ENCODE measurements at regions not wholly inside any gene's neighbourhood (a gene's known extent, or its start where the extent isn't known, plus 50 kb on each side); places are given as distances from the start of the nearest gene placed in this dataset.
A peak's percentile ranks its signal among the peaks of the same experiment; 100 is the strongest.

- Histone ChIP-seq H3K4me3 (no peak overlapping the region), H3K9me3 (peaks cover 0 to 8% of the 10 kb centered on the region in 2 donors), H3K27ac (no peak overlapping the region), H3K36me3 (no peaks in the 10 kb centered on the region), H3K4me1 (no peaks in the 10 kb centered on the region), H3K27me3 (no peaks in the 10 kb centered on the region)
- no peak for DNase-seq (ENCODE audit: low spot score)
- TF ChIP-seq, protein P1, sequence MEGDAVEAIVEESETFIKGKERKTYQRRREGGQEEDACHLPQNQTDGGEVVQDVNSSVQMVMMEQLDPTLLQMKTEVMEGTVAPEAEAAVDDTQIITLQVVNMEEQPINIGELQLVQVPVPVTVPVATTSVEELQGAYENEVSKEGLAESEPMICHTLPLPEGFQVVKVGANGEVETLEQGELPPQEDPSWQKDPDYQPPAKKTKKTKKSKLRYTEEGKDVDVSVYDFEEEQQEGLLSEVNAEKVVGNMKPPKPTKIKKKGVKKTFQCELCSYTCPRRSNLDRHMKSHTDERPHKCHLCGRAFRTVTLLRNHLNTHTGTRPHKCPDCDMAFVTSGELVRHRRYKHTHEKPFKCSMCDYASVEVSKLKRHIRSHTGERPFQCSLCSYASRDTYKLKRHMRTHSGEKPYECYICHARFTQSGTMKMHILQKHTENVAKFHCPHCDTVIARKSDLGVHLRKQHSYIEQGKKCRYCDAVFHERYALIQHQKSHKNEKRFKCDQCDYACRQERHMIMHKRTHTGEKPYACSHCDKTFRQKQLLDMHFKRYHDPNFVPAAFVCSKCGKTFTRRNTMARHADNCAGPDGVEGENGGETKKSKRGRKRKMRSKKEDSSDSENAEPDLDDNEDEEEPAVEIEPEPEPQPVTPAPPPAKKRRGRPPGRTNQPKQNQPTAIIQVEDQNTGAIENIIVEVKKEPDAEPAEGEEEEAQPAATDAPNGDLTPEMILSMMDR (IDR thresholded peaks at IDR 0.05): no peak
Measured at GRCh38 chr2:236823963-236824362, 254.3 kb downstream of the ACKR3 start.

DNA sequence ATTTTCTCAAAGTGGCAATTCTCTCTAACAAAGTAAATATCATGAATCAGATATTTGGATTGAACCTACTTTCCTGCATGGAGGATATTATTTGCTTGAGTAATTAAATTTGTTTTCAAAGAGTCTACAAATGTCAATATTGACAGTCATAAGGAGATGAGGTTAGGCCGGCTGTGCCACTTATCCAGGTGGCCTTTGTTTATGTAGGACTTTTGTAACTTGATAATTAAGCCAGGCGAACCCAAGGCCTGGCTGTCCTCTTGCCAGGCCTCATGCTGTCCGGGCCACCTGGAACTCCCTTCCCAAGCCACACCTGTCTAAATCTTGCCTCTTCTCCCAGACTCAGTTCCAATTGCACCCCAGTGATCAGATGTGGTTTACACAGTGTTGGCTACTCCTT lies 255.2 kb downstream of the ACKR3 start:
- DNase-seq (ENCODE audit: low spot score): no peak
- no peaks in the 10 kb centered on the region for H3K4me1 ChIP-seq
- no peaks in the 10 kb centered on the region for H3K27me3 ChIP-seq
- TF ChIP-seq, protein P1 (IDR thresholded peaks at IDR 0.05): no peak
- H3K36me3 ChIP-seq: no peaks in the 10 kb centered on the region
- no peak overlapping the region for H3K27ac ChIP-seq
- H3K9me3 ChIP-seq: peaks cover 0 to 8% of the 10 kb centered on the region in 2 donors
- no peak overlapping the region for H3K4me3 ChIP-seq

GRCh38 chr2:236825989-236826510 lies 256.4 kb downstream of the ACKR3 start:
- Histone ChIP-seq H3K4me1 (no peaks in the 10 kb centered on the region), H3K27ac (no peak overlapping the region), H3K27me3 (no peaks in the 10 kb centered on the region), H3K36me3 (no peaks in the 10 kb centered on the region), H3K9me3 (peaks cover 0 to 8% of the 10 kb centered on the region in 2 donors), H3K4me3 (no peak overlapping the region)
- TF ChIP-seq, protein P1 (IDR thresholded peaks at IDR 0.05): no peak
- DNase-seq (ENCODE audit: low spot score): no peak

GRCh38 chr2:236826606-236827156 lies 257.1 kb downstream of the ACKR3 start:
- H3K4me1 ChIP-seq: no peaks in the 10 kb centered on the region
- no peak overlapping the region for H3K4me3 ChIP-seq
- H3K27me3 ChIP-seq: no peaks in the 10 kb centered on the region
- no peak overlapping the region for H3K27ac ChIP-seq
- peaks cover 0 to 2% of the 10 kb centered on the region in 2 donors for H3K9me3 ChIP-seq
- DNase-seq (ENCODE audit: low spot score): no peak
- no peaks in the 10 kb centered on the region for H3K36me3 ChIP-seq
- TF ChIP-seq, protein P1 (IDR thresholded peaks at IDR 0.05): no peak

DNA sequence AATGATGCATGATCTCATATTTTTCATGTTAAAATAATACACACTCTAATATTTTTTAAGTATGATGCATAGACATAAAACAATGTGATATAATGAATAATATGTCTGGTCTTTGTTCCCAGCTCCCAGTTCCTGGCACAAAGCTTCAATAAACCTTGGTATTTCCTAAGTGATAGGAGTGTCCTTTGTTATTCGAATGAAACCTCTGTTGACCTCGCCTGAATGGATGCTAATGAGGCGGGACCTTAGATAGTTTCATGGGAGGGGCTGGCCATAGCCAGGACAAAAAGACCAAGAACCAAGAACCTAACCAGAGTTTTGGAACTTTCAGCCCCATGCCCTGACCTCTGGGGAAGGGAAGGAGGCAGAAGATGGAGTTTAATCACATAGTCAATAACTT lies 257.7 kb upstream of the COPS8 start:
- Histone ChIP-seq H3K4me1 (no peaks in the 10 kb centered on the region), H3K36me3 (no peaks in the 10 kb centered on the region), H3K27me3 (no peaks in the 10 kb centered on the region), H3K4me3 (no peak overlapping the region), H3K27ac (peak overlapping the region; percentile 8 to 25), H3K9me3 (no peaks in the 10 kb centered on the region)
- TF ChIP-seq, protein P1 (IDR thresholded peaks at IDR 0.05): no peak
- DNase-seq (ENCODE audit: low spot score): no peak

- Histone ChIP-seq H3K36me3 (no peaks in the 10 kb centered on the region), H3K4me1 (peaks cover 0 to 6% of the 10 kb centered on the region in 2 donors), H3K27ac (peak overlapping the region in 1 of 2 donors; percentile 25)
Measured at GRCh38 chr2:236828820-236829219, 256.9 kb upstream of the COPS8 start.

More at GRCh38 chr2:236828820-236829219, 256.9 kb upstream of the COPS8 start:
- H3K4me3 ChIP-seq: no peak overlapping the region
- TF ChIP-seq, protein P1 (IDR thresholded peaks at IDR 0.05): no peak
- DNase-seq (ENCODE audit: low spot score): no peak
- no peaks in the 10 kb centered on the region for H3K27me3 ChIP-seq
- H3K9me3 ChIP-seq: no peaks in the 10 kb centered on the region
